OCI-LY3 (cell line): ENCODE measurements at regions not wholly inside any gene's neighbourhood (a gene's known extent, or its start where the extent isn't known, plus 50 kb on each side); places are given as distances from the start of the nearest gene placed in this dataset.

Experiments
- H2AFZ ChIP-seq: fragments of 200-600, 300-600 bp; shearing (Covaris generic); 2 replicates; pipeline ENCODE4 v1.6.0; 2014; ENCODE audit warnings: antibody characterized with exemption, low read depth, low read length
- H3K27ac ChIP-seq: fragments of 200-600, 300-600 bp; sonication (generic); 2 replicates; pipeline ENCODE4 v1.5.1; 2014; ENCODE audit warnings: mild to moderate bottlenecking, low read length, moderate library complexity, mixed read lengths
- H3K27me3 ChIP-seq: fragments of 200-600, 300-600 bp; sonication (generic); 2 replicates; pipeline ENCODE4 v1.6.1; 2014; ENCODE audit warnings: low read depth, low read length, mixed read lengths
- H3K36me3 ChIP-seq: fragments of 200-600, 300-600 bp; sonication (generic); replicated peaks from 2 replicates; pipeline ENCODE3; 2014; ENCODE audit warnings: low read depth, low read length, mixed read lengths
- H3K4me1 ChIP-seq: fragments of 300-600, 200-600 bp; sonication (generic); 2 replicates; pipeline ENCODE4 v1.6.1; 2014; ENCODE audit warnings: low read length, mixed read lengths
- H3K4me2 ChIP-seq: fragments of 200-600, 300-600 bp; sonication (generic); 2 replicates; pipeline ENCODE4 v1.6.1; 2014; ENCODE audit warnings: low read length, mixed read lengths
- H3K4me3 ChIP-seq: fragments of 300-600, 200-600 bp; sonication (generic); 2 replicates; pipeline ENCODE4 v1.5.1; 2014; ENCODE audit warnings: antibody characterized with exemption, mild to moderate bottlenecking, low read length, moderate library complexity
- H3K79me2 ChIP-seq: fragments of 300-600, 200-600 bp; shearing (Covaris generic); 2 replicates; pipeline ENCODE4 v1.6.1; 2014; ENCODE audit warnings: mild to moderate bottlenecking, low read length, mixed read lengths
- H3K9ac ChIP-seq: fragments of 300-600, 200-600 bp; shearing (Covaris generic); 2 replicates; pipeline ENCODE4 v1.6.0; 2014; ENCODE audit warnings: mild to moderate bottlenecking, low read length, moderate library complexity
- H3K9me3 ChIP-seq: fragments of 200-600, 300-600 bp; shearing (Covaris generic); 2 replicates; pipeline ENCODE4 v1.6.1; 2014; ENCODE audit warnings: low read length, mixed read lengths; ENCODE audit not compliant: insufficient read depth
- H4K20me1 ChIP-seq: fragments of 200-600, 300-600 bp; sonication (generic); 2 replicates; pipeline ENCODE4 v1.6.1; 2016; ENCODE audit warnings: low read length, mixed read lengths; ENCODE audit not compliant: insufficient read depth
- CTCF ChIP-seq: fragments of 200-600, 300-600 bp; sonication (generic); IDR thresholded peaks from 2 replicates; pipeline ENCODE4 v1.5.1; 2014; ENCODE audit warnings: antibody characterized with exemption, low read length, low read depth
- EZH2phosphoT487 ChIP-seq: fragments of 200-600 bp; shearing (Covaris generic); IDR thresholded peaks from 2 replicates; pipeline ENCODE4 v1.6.1; 2018; ENCODE audit warnings: antibody characterized with exemption, mixed run types, low read depth

- Histone ChIP-seq H2AFZ (0 out of 2 replicates have a peak overlapping the region, but pooled peaks have one; percentile 2), H3K79me2 (no peaks in the 10 kb centered on the region), H3K4me3 (peak overlapping the region; percentile 55), H4K20me1 (no peaks in the 10 kb centered on the region), H3K4me2 (peak overlapping the region; percentile 54), H3K9ac (no peak overlapping the region), H3K9me3 (no peaks in the 10 kb centered on the region), H3K36me3 (no peaks in the 10 kb centered on the region), H3K27me3 (peaks cover 25% of the 10 kb centered on the region), H3K4me1 (peaks cover 4% of the 10 kb centered on the region; the same call in 1 of the 2 replicates), H3K27ac (no peak overlapping the region)
- TF ChIP-seq EZH2phosphoT487 (no peak), CTCF (peak; percentile 85)
Observed at GRCh38 chr12:65602610-65603295, 221.5 kb upstream of the HMGA2 start.

- H3K4me3 ChIP-seq = no peak overlapping the region
- peaks cover 21% of the 10 kb centered on the region for H3K27me3 ChIP-seq
- H2AFZ ChIP-seq = no peak overlapping the region
- H3K36me3 ChIP-seq = no peaks in the 10 kb centered on the region
- H3K79me2 ChIP-seq = no peaks in the 10 kb centered on the region
- no peaks in the 10 kb centered on the region for H3K9me3 ChIP-seq
- H3K4me2 ChIP-seq = no peak overlapping the region
- TF ChIP-seq EZH2phosphoT487 = no peak
- TF ChIP-seq CTCF = no peak
- no peak overlapping the region for H3K9ac ChIP-seq
- no peak overlapping the region for H3K27ac ChIP-seq
- H4K20me1 ChIP-seq = no peaks in the 10 kb centered on the region
- H3K4me1 ChIP-seq = peaks cover 4% of the 10 kb centered on the region; the same call in 1 of the 2 replicates
Observed at GRCh38 chr12:65603438-65604351, 220.6 kb upstream of the HMGA2 start.

DNA sequence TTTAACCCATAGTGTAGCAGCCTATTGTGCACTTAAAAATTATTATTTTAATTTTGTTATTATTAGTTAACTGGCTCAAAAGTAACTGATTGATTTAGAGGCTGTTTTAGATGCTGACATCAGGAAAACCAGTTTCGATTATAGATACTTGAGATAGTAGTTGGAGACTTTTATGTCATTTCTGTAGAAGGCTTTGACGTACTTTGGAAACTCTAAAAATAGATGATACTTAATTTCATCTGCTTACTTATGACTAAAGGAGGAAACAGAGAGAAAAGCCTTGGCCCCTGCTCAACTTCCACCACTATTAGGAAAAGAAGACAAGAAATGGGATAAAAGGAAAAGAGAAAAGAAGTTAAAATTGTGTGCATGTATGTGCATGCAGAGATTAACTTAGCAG is 219.3 kb upstream of the HMGA2 start:
- TF ChIP-seq CTCF (no peak), EZH2phosphoT487 (no peak)
- Histone ChIP-seq H3K4me1 (peaks cover 4% of the 10 kb centered on the region; the same call in 1 of the 2 replicates), H3K4me3 (no peak overlapping the region), H3K9me3 (no peaks in the 10 kb centered on the region), H3K4me2 (no peak overlapping the region), H3K36me3 (no peaks in the 10 kb centered on the region), H4K20me1 (no peaks in the 10 kb centered on the region), H3K27ac (no peak overlapping the region), H3K27me3 (peaks cover 15% of the 10 kb centered on the region), H3K9ac (no peak overlapping the region), H3K79me2 (no peaks in the 10 kb centered on the region), H2AFZ (no peak overlapping the region)
